Erythroblast (primary cell): ENCODE measurements at regions not wholly inside any gene's neighbourhood (a gene's known extent, or its start where the extent isn't known, plus 50 kb on each side); places are given as distances from the start of the nearest gene placed in this dataset.

Experiments used
- GATA1 ChIP-seq: IDR thresholded peaks from 2 replicates; pipeline ENCODE4 v1.6.1; 2011; ENCODE audit warnings: low read depth, mild to moderate bottlenecking, control low read depth, low read length, moderate library complexity
- POLR2A ChIP-seq: IDR thresholded peaks from 2 replicates; pipeline ENCODE4 v1.6.1; 2011; ENCODE audit warnings: mild to moderate bottlenecking, low read length

DNA sequence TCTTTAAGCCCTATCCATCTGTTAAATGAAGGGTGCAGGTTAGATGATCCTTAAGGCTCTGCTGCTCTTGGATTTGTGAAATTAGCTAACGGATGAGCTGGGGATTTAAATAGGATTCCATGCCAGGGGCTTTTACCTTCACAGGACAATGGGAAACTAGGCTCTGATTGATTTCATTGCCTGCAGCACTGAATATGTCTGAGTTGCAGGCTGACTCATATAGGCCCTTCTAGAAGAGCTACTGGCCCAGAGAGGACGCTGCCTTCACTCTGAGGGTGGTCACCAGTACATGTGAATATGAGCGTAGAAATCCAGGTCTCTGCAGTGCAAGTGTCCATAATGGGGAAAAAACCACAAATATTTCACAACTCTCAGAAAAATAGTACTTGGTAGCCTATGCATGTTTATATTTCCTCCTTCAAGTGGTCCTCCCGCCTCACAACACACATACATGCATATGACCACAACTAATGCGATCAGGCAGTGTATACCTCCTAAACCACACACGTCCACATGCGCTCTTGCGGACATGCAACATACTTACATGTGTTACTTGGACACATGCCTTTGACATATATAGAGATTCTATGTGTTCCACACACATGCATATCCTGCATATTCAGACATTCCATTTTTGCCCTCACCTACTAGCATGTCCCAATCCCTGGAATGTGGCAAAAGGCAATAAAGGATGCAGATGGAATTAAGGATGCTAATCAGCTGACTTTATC is 233.8 kb upstream of the JUN start:
- TF ChIP-seq POLR2A: no peak
- TF ChIP-seq GATA1: no peak
